Neural progenitor cell (in vitro differentiated cells): ENCODE measurements at regions not wholly inside any gene's neighbourhood (a gene's known extent, or its start where the extent isn't known, plus 50 kb on each side); places are given as distances from the start of the nearest gene placed in this dataset.
"Not testable (repeated sequence)": the region's sequence is repeated elsewhere in the genome, so short reads cannot be mapped to it uniquely, and the experiment has no call there.

Experiments used
- DNase-seq: peaks from one replicate; pipeline ENCODE4 v3.0.0-alpha.2; 2016; ENCODE audit warnings: low spot score
- H2AFZ ChIP-seq: fragments of 200-600 bp; sonication (generic); replicated peaks from 2 replicates; pipeline ENCODE4 v1.6.1; 2016; ENCODE audit warnings: antibody characterized with exemption
- H3F3A ChIP-seq: fragments of 200-600 bp; sonication (generic); 2 replicates; pipeline ENCODE4 v1.6.1; 2016; ENCODE audit warnings: antibody characterized with exemption, low read depth
- H3K27ac ChIP-seq: fragments of 200-600 bp; sonication (generic); 2 replicates; pipeline ENCODE4 v1.5.1; 2016; ENCODE audit warnings: mild to moderate bottlenecking
- H3K27me3 ChIP-seq: fragments of 200-600 bp; sonication (generic); 2 replicates; pipeline ENCODE4 v1.6.1; 2016; ENCODE audit warnings: mild to moderate bottlenecking, moderate library complexity
- H3K36me3 ChIP-seq: fragments of 200-600 bp; sonication (generic); 2 replicates; pipeline ENCODE4 v1.5.1; 2016
- H3K4me1 ChIP-seq: fragments of 200-600 bp; sonication (generic); 2 replicates; pipeline ENCODE4 v1.6.1; 2016; ENCODE audit warnings: mixed run types
- H3K4me2 ChIP-seq: fragments of 200-600 bp; sonication (generic); 2 replicates; pipeline ENCODE4 v1.6.1; 2016
- H3K4me3 ChIP-seq: fragments of 200-600 bp; sonication (generic); 2 replicates; pipeline ENCODE4 v1.5.1; 2016
- H3K79me2 ChIP-seq: fragments of 200-600 bp; sonication (generic); 2 replicates; pipeline ENCODE4 v1.6.1; 2016; ENCODE audit warnings: low read depth
- H3K9ac ChIP-seq: fragments of 200-600 bp; sonication (generic); 2 replicates; pipeline ENCODE4 v1.6.1; 2016
- H3K9me3 ChIP-seq: fragments of 200-600 bp; sonication (generic); 2 replicates; pipeline ENCODE4 v1.5.1; 2016; ENCODE audit warnings: low read depth
- H4K20me1 ChIP-seq: fragments of 200-600 bp; sonication (generic); 2 replicates; pipeline ENCODE4 v1.6.1; 2016; ENCODE audit warnings: low read depth
- H3K27ac Mint-ChIP-seq: 3 replicates; pipeline ENCODE4 v1.8.0; 2021; ENCODE audit warnings: mixed read lengths
- H3K27me3 Mint-ChIP-seq: 2 replicates; pipeline ENCODE4 v1.8.0; 2022; ENCODE audit warnings: low read depth, mild to moderate bottlenecking, inconsistent platforms, moderate library complexity, mixed read lengths; ENCODE audit not compliant: insufficient read depth
- H3K36me3 Mint-ChIP-seq: 3 replicates; pipeline ENCODE4 v1.8.0; 2021; ENCODE audit warnings: mixed read lengths
- H3K4me1 Mint-ChIP-seq: 3 replicates; pipeline ENCODE4 v1.8.0; 2021; ENCODE audit warnings: mixed read lengths
- H3K4me3 Mint-ChIP-seq: 3 replicates; pipeline ENCODE4 v1.8.0; 2021; ENCODE audit warnings: mild to moderate bottlenecking, moderate library complexity, mixed read lengths
- H3K9me3 Mint-ChIP-seq: 3 replicates; pipeline ENCODE4 v1.8.0; 2020; ENCODE audit warnings: mixed read lengths
- EZH2 ChIP-seq: fragments of 200-600 bp; sonication (generic); IDR thresholded peaks from 2 replicates; pipeline ENCODE4 v1.6.1; 2017; ENCODE audit warnings: antibody characterized with exemption, mild to moderate bottlenecking, moderate library complexity
- EZH2phosphoT487 ChIP-seq: fragments of 200-600 bp; sonication (generic); IDR thresholded peaks from 2 replicates; pipeline ENCODE4 v1.6.1; 2017; ENCODE audit warnings: antibody characterized with exemption
- TF ChIP-seq, protein P1 (sequence below): fragments of 200-600 bp; sonication (generic); IDR thresholded peaks from 2 replicates; pipeline ENCODE4 v1.5.1; 2017; ENCODE audit warnings: antibody characterized with exemption, mild to moderate bottlenecking

- H3K9me3 Mint-ChIP-seq, result peaks cover 17% of the 10 kb centered on the region
- Histone ChIP-seq H3K36me3 (no peaks in the 10 kb centered on the region), H3K4me3 (no peak overlapping the region), H3F3A (peaks cover 14% of the 10 kb centered on the region), H3K4me2 (no peak overlapping the region), H2AFZ (no peak overlapping the region), H3K79me2 (no peaks in the 10 kb centered on the region), H4K20me1 (no peaks in the 10 kb centered on the region), H3K4me1 (peaks cover 39% of the 10 kb centered on the region), H3K27me3 (no peaks in the 10 kb centered on the region), H3K9ac (no peak overlapping the region), H3K9me3 (no peaks in the 10 kb centered on the region), H3K27ac (no peak overlapping the region)
- H3K4me3 Mint-ChIP-seq, result no peak overlapping the region
- H3K27ac Mint-ChIP-seq, result no peak overlapping the region
- no peak for TF ChIP-seq EZH2
- TF ChIP-seq, protein P1, sequence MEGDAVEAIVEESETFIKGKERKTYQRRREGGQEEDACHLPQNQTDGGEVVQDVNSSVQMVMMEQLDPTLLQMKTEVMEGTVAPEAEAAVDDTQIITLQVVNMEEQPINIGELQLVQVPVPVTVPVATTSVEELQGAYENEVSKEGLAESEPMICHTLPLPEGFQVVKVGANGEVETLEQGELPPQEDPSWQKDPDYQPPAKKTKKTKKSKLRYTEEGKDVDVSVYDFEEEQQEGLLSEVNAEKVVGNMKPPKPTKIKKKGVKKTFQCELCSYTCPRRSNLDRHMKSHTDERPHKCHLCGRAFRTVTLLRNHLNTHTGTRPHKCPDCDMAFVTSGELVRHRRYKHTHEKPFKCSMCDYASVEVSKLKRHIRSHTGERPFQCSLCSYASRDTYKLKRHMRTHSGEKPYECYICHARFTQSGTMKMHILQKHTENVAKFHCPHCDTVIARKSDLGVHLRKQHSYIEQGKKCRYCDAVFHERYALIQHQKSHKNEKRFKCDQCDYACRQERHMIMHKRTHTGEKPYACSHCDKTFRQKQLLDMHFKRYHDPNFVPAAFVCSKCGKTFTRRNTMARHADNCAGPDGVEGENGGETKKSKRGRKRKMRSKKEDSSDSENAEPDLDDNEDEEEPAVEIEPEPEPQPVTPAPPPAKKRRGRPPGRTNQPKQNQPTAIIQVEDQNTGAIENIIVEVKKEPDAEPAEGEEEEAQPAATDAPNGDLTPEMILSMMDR, result no peak
- no peak for TF ChIP-seq EZH2phosphoT487
- DNase-seq, result no peak
- peaks cover 1% of the 10 kb centered on the region for H3K36me3 Mint-ChIP-seq
- peaks cover 20% of the 10 kb centered on the region for H3K4me1 Mint-ChIP-seq
- H3K27me3 Mint-ChIP-seq, result peaks cover 7% of the 10 kb centered on the region
These were observed 60.5 kb upstream of the OLIG2 start for GRCh38 chr21:32965129-32965680.

- no peak overlapping the region for H3K27ac Mint-ChIP-seq
- H3K4me1 Mint-ChIP-seq, result peaks cover 16% of the 10 kb centered on the region
- H3K9me3 Mint-ChIP-seq, result peaks cover 16% of the 10 kb centered on the region
- H3K36me3 ChIP-seq, result no peaks in the 10 kb centered on the region
- TF ChIP-seq, protein P1, result no peak
- TF ChIP-seq EZH2 (no peak), EZH2phosphoT487 (no peak)
- no peak overlapping the region for H3K9ac ChIP-seq
- H3K4me1 ChIP-seq, result peaks cover 31% of the 10 kb centered on the region
- H3K36me3 Mint-ChIP-seq, result peaks cover 1% of the 10 kb centered on the region
- H3K4me3 Mint-ChIP-seq, result no peak overlapping the region
- no peaks in the 10 kb centered on the region for H3K9me3 ChIP-seq
- DNase-seq, result no peak
- H4K20me1 ChIP-seq, result no peaks in the 10 kb centered on the region
- no peak overlapping the region for H3K27ac ChIP-seq
- peaks cover 14% of the 10 kb centered on the region for H3F3A ChIP-seq
- H3K79me2 ChIP-seq, result no peaks in the 10 kb centered on the region
- H3K4me2 ChIP-seq, result no peak overlapping the region
- H3K4me3 ChIP-seq, result no peak overlapping the region
- H3K27me3 ChIP-seq, result no peaks in the 10 kb centered on the region
- peaks cover 4% of the 10 kb centered on the region for H3K27me3 Mint-ChIP-seq
- no peak overlapping the region for H2AFZ ChIP-seq
These were observed 59.6 kb upstream of the OLIG2 start for GRCh38 chr21:32966120-32966519.

DNA sequence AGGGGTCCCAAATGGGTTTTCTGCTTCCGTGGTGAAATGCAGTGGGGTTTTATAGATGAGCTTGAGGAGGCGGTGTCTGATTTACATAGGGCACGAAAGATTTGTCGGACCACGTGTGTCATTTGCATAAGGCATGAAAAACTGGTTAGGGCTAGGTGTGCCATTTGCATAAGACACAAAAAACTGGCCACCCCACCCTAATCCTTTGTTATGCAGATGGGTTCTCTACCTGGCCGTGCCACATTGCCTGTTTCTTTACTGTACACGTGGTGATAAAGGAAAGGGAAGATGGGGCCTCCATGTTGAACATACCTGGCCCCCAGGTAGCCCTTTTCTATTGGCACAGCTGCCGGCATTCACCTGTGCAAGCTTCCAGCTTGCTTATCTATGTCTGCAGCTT, 57.6 kb upstream of the OLIG2 start:
- DNase-seq, result not testable (repeated sequence)

GRCh38 chr21:32974653-32975052, 51.1 kb upstream of the OLIG2 start:
- Histone ChIP-seq H3K79me2 (no peaks in the 10 kb centered on the region), H3K9me3 (no peaks in the 10 kb centered on the region), H4K20me1 (no peaks in the 10 kb centered on the region), H3K36me3 (no peaks in the 10 kb centered on the region), H3K9ac (no peak overlapping the region), H3F3A (peaks cover 4% of the 10 kb centered on the region), H3K4me2 (no peak overlapping the region), H3K4me1 (peaks cover 33% of the 10 kb centered on the region), H3K27me3 (no peaks in the 10 kb centered on the region), H2AFZ (no peak overlapping the region), H3K4me3 (no peak overlapping the region), H3K27ac (no peak overlapping the region)
- peaks cover 3% of the 10 kb centered on the region for H3K9me3 Mint-ChIP-seq
- H3K36me3 Mint-ChIP-seq, result peaks cover 5% of the 10 kb centered on the region
- no peak for DNase-seq
- H3K4me1 Mint-ChIP-seq, result peaks cover 33% of the 10 kb centered on the region
- H3K4me3 Mint-ChIP-seq, result no peak overlapping the region
- TF ChIP-seq EZH2 (no peak), EZH2phosphoT487 (no peak)
- TF ChIP-seq, protein P1, result no peak
- H3K27me3 Mint-ChIP-seq, result peaks cover 4% of the 10 kb centered on the region
- no peak overlapping the region for H3K27ac Mint-ChIP-seq

More for the DNA sequence above, 57.6 kb upstream of the OLIG2 start:
- not testable (repeated sequence) for H3K4me3 ChIP-seq, H3K36me3 ChIP-seq, H3K9ac ChIP-seq, H3K27ac Mint-ChIP-seq, H3K4me3 Mint-ChIP-seq, H3K27me3 ChIP-seq, H3K79me2 ChIP-seq, H3K27ac ChIP-seq, H2AFZ ChIP-seq, H3K36me3 Mint-ChIP-seq, H3K27me3 Mint-ChIP-seq, H3F3A ChIP-seq, H3K9me3 ChIP-seq, H4K20me1 ChIP-seq, H3K4me2 ChIP-seq
- peaks cover 24% of the 10 kb centered on the region for H3K4me1 ChIP-seq
- Mint-ChIP-seq H3K9me3 (peaks cover 16% of the 10 kb centered on the region), H3K4me1 (peaks cover 16% of the 10 kb centered on the region)
